ENCODE measurements at regions not wholly inside any gene's neighbourhood (a gene's known extent, or its start where the extent isn't known, plus 50 kb on each side); places are given as distances from the start of the nearest gene placed in this dataset.

DNA sequence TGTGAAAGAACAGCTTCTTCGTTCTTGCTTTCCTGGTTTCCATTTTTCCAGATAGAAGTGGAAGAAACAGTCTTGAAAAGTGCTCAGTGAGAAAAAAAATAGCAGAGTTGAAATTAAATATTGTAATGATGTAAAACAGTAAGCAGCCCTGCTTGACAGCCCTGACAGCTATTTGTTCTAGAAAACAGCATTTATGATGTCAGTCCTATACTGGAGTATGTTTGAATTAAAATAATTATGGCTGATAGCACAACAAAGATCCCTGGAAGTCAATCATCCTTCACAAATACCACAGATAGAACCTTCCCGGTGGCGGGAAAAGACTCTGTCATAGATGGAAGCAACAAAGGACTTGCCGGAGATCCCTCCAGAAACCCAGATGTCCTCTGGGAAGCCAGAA, 298.0 kb upstream of the TNRC6C start:
- Histone ChIP-seq H4K5ac (ENCODE audit: low read length) (no peak overlapping the region), H3K56ac (ENCODE audit: low read length) (no peak overlapping the region), H3K4me1 (ENCODE audit: control insufficient read depth, low read depth, low read length) (no peaks in the 10 kb centered on the region), H3K27me3 (ENCODE audit: insufficient read depth, low read length, poor library complexity) (no peaks in the 10 kb centered on the region), H3K27ac (ENCODE audit: low read depth, low read length) (no peak overlapping the region), H2BK15ac (replicated peaks; ENCODE audit: low read depth) (no peak overlapping the region), H3K79me1 (ENCODE audit: low read length) (no peaks in the 10 kb centered on the region), H3K79me2 (ENCODE audit: control insufficient read depth, insufficient read depth, low read length) (no peaks in the 10 kb centered on the region), H2AK5ac (ENCODE audit: low read length) (no peak overlapping the region), H3K4ac (ENCODE audit: low read depth, low read length) (no peak overlapping the region), H3K36me3 (ENCODE audit: control insufficient read depth, insufficient read depth, low read length) (no peaks in the 10 kb centered on the region), H3K4me2 (ENCODE audit: low read length) (no peak overlapping the region), H3K9ac (ENCODE audit: low read length) (no peak overlapping the region), H2BK5ac (ENCODE audit: low read length) (no peak overlapping the region), H4K8ac (ENCODE audit: low read depth, low read length) (no peak overlapping the region), H3K18ac (ENCODE audit: low read length) (no peak overlapping the region), H3K23ac (ENCODE audit: low read length) (no peak overlapping the region), H3K4me3 (ENCODE audit: low read length) (no peak overlapping the region), H2BK120ac (ENCODE audit: low read depth, low read length) (no peak overlapping the region)
- no peak for DNase-seq
- WGBS (ENCODE audit: extremely low coverage, insufficient coverage, low lambda C conversion rate) = no CpG with 5 or more reads among the region's 4 CpGs

- no CpG with 5 or more reads among the region's 4 CpGs for WGBS (ENCODE audit: extremely low coverage, insufficient coverage, low lambda C conversion rate)
- no peak overlapping the region for H2BK120ac ChIP-seq (ENCODE audit: low read depth, low read length)
- no peak overlapping the region for H3K4ac ChIP-seq (ENCODE audit: low read depth, low read length)
- H3K27ac ChIP-seq (ENCODE audit: low read depth, low read length) = no peak overlapping the region
- H3K4me2 ChIP-seq (ENCODE audit: low read length) = no peak overlapping the region
- no peak overlapping the region for H3K56ac ChIP-seq (ENCODE audit: low read length)
- no peak overlapping the region for H4K5ac ChIP-seq (ENCODE audit: low read length)
- no peak for DNase-seq
- no peak overlapping the region for H3K18ac ChIP-seq (ENCODE audit: low read length)
- no peak overlapping the region for H3K4me3 ChIP-seq (ENCODE audit: low read length)
- H4K8ac ChIP-seq (ENCODE audit: low read depth, low read length) = no peak overlapping the region
- H3K36me3 ChIP-seq (ENCODE audit: control insufficient read depth, insufficient read depth, low read length) = no peaks in the 10 kb centered on the region
- no peaks in the 10 kb centered on the region for H3K4me1 ChIP-seq (ENCODE audit: control insufficient read depth, low read depth, low read length)
- no peaks in the 10 kb centered on the region for H3K27me3 ChIP-seq (ENCODE audit: insufficient read depth, low read length, poor library complexity)
- no peak overlapping the region for H2AK5ac ChIP-seq (ENCODE audit: low read length)
- no peaks in the 10 kb centered on the region for H3K79me2 ChIP-seq (ENCODE audit: control insufficient read depth, insufficient read depth, low read length)
- H3K9ac ChIP-seq (ENCODE audit: low read length) = no peak overlapping the region
- H3K23ac ChIP-seq (ENCODE audit: low read length) = no peak overlapping the region
- no peaks in the 10 kb centered on the region for H3K79me1 ChIP-seq (ENCODE audit: low read length)
- no peak overlapping the region for H2BK15ac ChIP-seq (replicated peaks; ENCODE audit: low read depth)
- no peak overlapping the region for H2BK5ac ChIP-seq (ENCODE audit: low read length)
Observed at GRCh38 chr17:77662833-77663232, 295.7 kb upstream of the TNRC6C start.

DNA sequence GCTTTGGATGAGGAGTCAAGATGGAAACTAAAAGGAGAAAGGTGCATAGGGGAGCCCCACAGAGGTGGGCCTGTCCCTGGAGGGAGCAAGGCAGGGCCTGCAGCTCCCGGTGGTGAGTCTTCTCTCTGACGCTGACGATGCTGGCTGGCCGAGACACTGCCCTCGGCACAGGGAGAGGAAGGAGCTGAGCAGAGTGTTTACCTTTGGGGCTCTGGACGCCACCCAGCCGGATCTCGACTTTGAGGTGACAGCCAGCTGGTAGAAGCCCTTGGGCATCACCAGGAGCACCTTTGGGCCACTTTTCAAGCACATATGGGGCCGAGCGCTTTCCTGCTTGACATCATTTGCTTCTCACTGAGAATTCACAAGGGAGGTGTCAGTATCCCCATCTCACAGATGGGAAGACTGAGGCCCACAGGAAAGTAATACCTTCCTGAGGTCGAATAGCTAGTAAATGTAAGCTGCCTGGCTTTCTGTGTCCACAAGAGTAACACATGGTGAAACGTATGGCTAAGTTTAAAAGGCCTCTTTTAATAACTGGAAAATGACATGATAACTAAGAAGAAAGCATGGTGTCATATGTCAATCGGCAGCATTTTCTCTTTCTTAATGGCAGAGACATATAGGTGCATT, 294.3 kb upstream of the TNRC6C start:
- Histone ChIP-seq H3K4me2 (ENCODE audit: low read length) (no peak overlapping the region), H4K8ac (ENCODE audit: low read depth, low read length) (no peak overlapping the region), H2BK15ac (replicated peaks; ENCODE audit: low read depth) (no peak overlapping the region), H3K4ac (ENCODE audit: low read depth, low read length) (no peak overlapping the region), H3K4me3 (ENCODE audit: low read length) (no peak overlapping the region), H3K4me1 (ENCODE audit: control insufficient read depth, low read depth, low read length) (no peaks in the 10 kb centered on the region), H3K27me3 (ENCODE audit: insufficient read depth, low read length, poor library complexity) (no peaks in the 10 kb centered on the region), H4K5ac (ENCODE audit: low read length) (no peak overlapping the region), H3K79me2 (ENCODE audit: control insufficient read depth, insufficient read depth, low read length) (no peaks in the 10 kb centered on the region), H3K18ac (ENCODE audit: low read length) (no peak overlapping the region), H2AK5ac (ENCODE audit: low read length) (no peak overlapping the region), H3K36me3 (ENCODE audit: control insufficient read depth, insufficient read depth, low read length) (no peaks in the 10 kb centered on the region), H2BK5ac (ENCODE audit: low read length) (no peak overlapping the region), H2BK120ac (ENCODE audit: low read depth, low read length) (no peak overlapping the region), H3K27ac (ENCODE audit: low read depth, low read length) (no peak overlapping the region), H3K9ac (ENCODE audit: low read length) (no peak overlapping the region), H3K79me1 (ENCODE audit: low read length) (no peaks in the 10 kb centered on the region), H3K23ac (ENCODE audit: low read length) (no peak overlapping the region), H3K56ac (ENCODE audit: low read length) (no peak overlapping the region)
- no CpG with 5 or more reads among the region's 13 CpGs for WGBS (ENCODE audit: extremely low coverage, insufficient coverage, low lambda C conversion rate)
- DNase-seq = no peak

- 100% methylated on average over 1 of the region's 3 CpGs for WGBS (ENCODE audit: extremely low coverage, insufficient coverage, low lambda C conversion rate)
- H2AK5ac ChIP-seq (ENCODE audit: low read length) = no peak overlapping the region
- no peak for DNase-seq
- H2BK5ac ChIP-seq (ENCODE audit: low read length) = no peak overlapping the region
- no peaks in the 10 kb centered on the region for H3K79me1 ChIP-seq (ENCODE audit: low read length)
- no peaks in the 10 kb centered on the region for H3K36me3 ChIP-seq (ENCODE audit: control insufficient read depth, insufficient read depth, low read length)
- H3K18ac ChIP-seq (ENCODE audit: low read length) = no peak overlapping the region
- no peak overlapping the region for H3K56ac ChIP-seq (ENCODE audit: low read length)
- no peak overlapping the region for H3K27ac ChIP-seq (ENCODE audit: low read depth, low read length)
- H4K5ac ChIP-seq (ENCODE audit: low read length) = no peak overlapping the region
- no peak overlapping the region for H3K23ac ChIP-seq (ENCODE audit: low read length)
- H3K4me1 ChIP-seq (ENCODE audit: control insufficient read depth, low read depth, low read length) = no peaks in the 10 kb centered on the region
- H3K4ac ChIP-seq (ENCODE audit: low read depth, low read length) = no peak overlapping the region
- no peak overlapping the region for H4K8ac ChIP-seq (ENCODE audit: low read depth, low read length)
- no peak overlapping the region for H2BK15ac ChIP-seq (replicated peaks; ENCODE audit: low read depth)
- H3K4me2 ChIP-seq (ENCODE audit: low read length) = no peak overlapping the region
- no peak overlapping the region for H3K4me3 ChIP-seq (ENCODE audit: low read length)
- no peaks in the 10 kb centered on the region for H3K79me2 ChIP-seq (ENCODE audit: control insufficient read depth, insufficient read depth, low read length)
- no peaks in the 10 kb centered on the region for H3K27me3 ChIP-seq (ENCODE audit: insufficient read depth, low read length, poor library complexity)
- H2BK120ac ChIP-seq (ENCODE audit: low read depth, low read length) = no peak overlapping the region
- H3K9ac ChIP-seq (ENCODE audit: low read length) = no peak overlapping the region
Observed at GRCh38 chr17:77665833-77666232, 292.7 kb upstream of the TNRC6C start.

DNA sequence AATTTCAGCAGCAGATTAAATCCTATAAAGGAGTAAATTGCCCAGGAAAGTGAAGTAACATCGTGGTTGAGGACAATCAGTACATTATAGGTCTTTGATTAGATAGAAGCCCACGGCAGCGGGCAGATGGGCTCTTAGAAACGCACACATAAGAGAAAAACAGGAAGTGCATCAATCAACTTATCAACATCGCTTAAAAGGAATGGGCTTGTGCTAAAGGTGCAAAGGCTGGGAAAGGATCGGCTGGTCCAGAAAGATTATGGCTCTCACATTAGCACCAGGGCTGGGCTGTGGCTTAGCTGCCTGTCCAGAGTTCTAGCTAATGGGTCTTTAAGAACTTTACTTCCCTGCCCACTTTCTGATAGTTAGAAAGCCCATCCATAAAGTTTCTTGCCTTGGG, 292.0 kb upstream of the TNRC6C start:
- Histone ChIP-seq H2BK15ac (replicated peaks; ENCODE audit: low read depth) (no peak overlapping the region), H3K4me3 (ENCODE audit: low read length) (no peak overlapping the region), H3K4me2 (ENCODE audit: low read length) (no peak overlapping the region), H2BK5ac (ENCODE audit: low read length) (no peak overlapping the region), H3K79me1 (ENCODE audit: low read length) (no peaks in the 10 kb centered on the region), H3K18ac (ENCODE audit: low read length) (no peak overlapping the region), H2AK5ac (ENCODE audit: low read length) (no peak overlapping the region), H3K27ac (ENCODE audit: low read depth, low read length) (no peak overlapping the region), H4K5ac (ENCODE audit: low read length) (no peak overlapping the region), H3K4me1 (ENCODE audit: control insufficient read depth, low read depth, low read length) (no peaks in the 10 kb centered on the region), H4K8ac (ENCODE audit: low read depth, low read length) (no peak overlapping the region), H3K36me3 (ENCODE audit: control insufficient read depth, insufficient read depth, low read length) (no peaks in the 10 kb centered on the region), H2BK120ac (ENCODE audit: low read depth, low read length) (no peak overlapping the region), H3K27me3 (ENCODE audit: insufficient read depth, low read length, poor library complexity) (no peaks in the 10 kb centered on the region), H3K56ac (ENCODE audit: low read length) (no peak overlapping the region), H3K4ac (ENCODE audit: low read depth, low read length) (no peak overlapping the region), H3K79me2 (ENCODE audit: control insufficient read depth, insufficient read depth, low read length) (no peaks in the 10 kb centered on the region), H3K23ac (ENCODE audit: low read length) (no peak overlapping the region), H3K9ac (ENCODE audit: low read length) (no peak overlapping the region)
- no CpG with 5 or more reads among the region's 6 CpGs for WGBS (ENCODE audit: extremely low coverage, insufficient coverage, low lambda C conversion rate)
- no peak for DNase-seq

GRCh38 chr17:77666881-77667395, 291.6 kb upstream of the TNRC6C start:
- no peak overlapping the region for H2BK120ac ChIP-seq (ENCODE audit: low read depth, low read length)

More at GRCh38 chr17:77666881-77667395, 291.6 kb upstream of the TNRC6C start:
- no peaks in the 10 kb centered on the region for H3K79me2 ChIP-seq (ENCODE audit: control insufficient read depth, insufficient read depth, low read length)
- no peak for DNase-seq
- no CpG with 5 or more reads among the region's 7 CpGs for WGBS (ENCODE audit: extremely low coverage, insufficient coverage, low lambda C conversion rate)
- H3K4ac ChIP-seq (ENCODE audit: low read depth, low read length) = no peak overlapping the region
- no peaks in the 10 kb centered on the region for H3K4me1 ChIP-seq (ENCODE audit: control insufficient read depth, low read depth, low read length)
- no peak overlapping the region for H3K56ac ChIP-seq (ENCODE audit: low read length)
- no peak overlapping the region for H4K5ac ChIP-seq (ENCODE audit: low read length)
- H3K23ac ChIP-seq (ENCODE audit: low read length) = no peak overlapping the region
- no peak overlapping the region for H2BK5ac ChIP-seq (ENCODE audit: low read length)
- no peak overlapping the region for H3K4me2 ChIP-seq (ENCODE audit: low read length)
- H3K27me3 ChIP-seq (ENCODE audit: insufficient read depth, low read length, poor library complexity) = no peaks in the 10 kb centered on the region
- no peak overlapping the region for H2AK5ac ChIP-seq (ENCODE audit: low read length)
- no peak overlapping the region for H3K9ac ChIP-seq (ENCODE audit: low read length)
- H3K27ac ChIP-seq (ENCODE audit: low read depth, low read length) = no peak overlapping the region
- no peak overlapping the region for H3K4me3 ChIP-seq (ENCODE audit: low read length)
- no peaks in the 10 kb centered on the region for H3K36me3 ChIP-seq (ENCODE audit: control insufficient read depth, insufficient read depth, low read length)
- no peak overlapping the region for H4K8ac ChIP-seq (ENCODE audit: low read depth, low read length)
- no peak overlapping the region for H2BK15ac ChIP-seq (replicated peaks; ENCODE audit: low read depth)
- no peaks in the 10 kb centered on the region for H3K79me1 ChIP-seq (ENCODE audit: low read length)
- H3K18ac ChIP-seq (ENCODE audit: low read length) = no peak overlapping the region

Measured in mesendoderm (in vitro differentiated cells).